ENCODE measurements at regions not wholly inside any gene's neighbourhood (a gene's known extent, or its start where the extent isn't known, plus 50 kb on each side); places are given as distances from the start of the nearest gene placed in this dataset.

DNA sequence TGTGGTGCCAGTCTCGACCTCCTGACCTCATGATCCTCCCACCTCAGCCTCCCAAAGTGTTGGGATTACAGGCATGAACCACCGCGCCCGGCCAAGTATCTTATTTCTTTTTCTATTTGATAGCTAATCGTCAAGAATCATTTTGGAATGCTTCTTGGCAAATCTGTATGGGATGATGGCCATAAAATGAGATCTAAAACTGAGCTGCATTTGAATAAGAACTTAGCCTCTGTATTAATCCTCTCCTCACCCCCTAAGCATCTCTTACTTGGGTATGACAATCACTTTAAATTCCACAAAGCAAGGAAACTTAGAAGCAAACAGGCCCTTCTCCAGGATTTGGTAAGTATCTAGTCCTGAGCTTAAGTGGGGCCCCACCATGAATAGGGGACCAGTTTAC, 108.9 kb upstream of the BTBD3 start:
- DNase-seq (ENCODE audit: low spot score), result peak; percentile 82

DNA sequence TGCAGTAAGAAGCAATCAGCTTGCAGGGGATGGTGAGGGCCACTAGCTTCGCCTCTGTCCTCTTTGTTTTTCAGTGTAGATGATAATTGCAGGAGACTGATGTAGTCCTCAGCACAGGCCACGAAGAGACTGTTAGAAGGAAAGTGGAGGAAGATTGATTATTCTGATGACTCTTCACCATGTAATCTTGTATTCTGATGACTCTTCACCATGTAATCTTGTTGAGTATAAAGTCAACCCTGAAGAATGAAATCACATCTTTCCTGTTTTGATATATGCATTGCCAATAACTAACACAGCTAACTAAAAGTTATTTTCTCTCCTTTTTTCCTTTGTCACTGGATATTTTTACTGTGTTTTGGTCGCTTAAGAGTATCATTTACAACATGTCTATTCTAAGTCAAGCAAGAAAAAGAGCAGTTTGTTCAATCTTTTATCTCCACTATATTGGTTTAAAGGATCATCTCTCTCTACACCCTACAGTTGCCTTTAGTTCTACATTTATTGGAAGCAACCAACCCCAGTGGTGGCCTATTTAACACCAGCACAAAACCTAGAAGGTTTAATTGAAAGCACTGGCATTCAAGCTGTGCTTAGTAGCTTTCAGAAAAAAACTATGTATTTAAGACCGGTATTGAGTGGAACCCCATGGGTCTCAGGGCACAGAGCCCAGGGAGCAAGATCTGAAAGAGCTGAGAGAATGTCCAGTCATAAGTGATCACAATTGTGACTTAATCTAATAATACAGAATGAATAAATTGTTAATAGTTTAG, 107.2 kb upstream of the BTBD3 start:
- no peak for DNase-seq (ENCODE audit: low spot score)

DNA sequence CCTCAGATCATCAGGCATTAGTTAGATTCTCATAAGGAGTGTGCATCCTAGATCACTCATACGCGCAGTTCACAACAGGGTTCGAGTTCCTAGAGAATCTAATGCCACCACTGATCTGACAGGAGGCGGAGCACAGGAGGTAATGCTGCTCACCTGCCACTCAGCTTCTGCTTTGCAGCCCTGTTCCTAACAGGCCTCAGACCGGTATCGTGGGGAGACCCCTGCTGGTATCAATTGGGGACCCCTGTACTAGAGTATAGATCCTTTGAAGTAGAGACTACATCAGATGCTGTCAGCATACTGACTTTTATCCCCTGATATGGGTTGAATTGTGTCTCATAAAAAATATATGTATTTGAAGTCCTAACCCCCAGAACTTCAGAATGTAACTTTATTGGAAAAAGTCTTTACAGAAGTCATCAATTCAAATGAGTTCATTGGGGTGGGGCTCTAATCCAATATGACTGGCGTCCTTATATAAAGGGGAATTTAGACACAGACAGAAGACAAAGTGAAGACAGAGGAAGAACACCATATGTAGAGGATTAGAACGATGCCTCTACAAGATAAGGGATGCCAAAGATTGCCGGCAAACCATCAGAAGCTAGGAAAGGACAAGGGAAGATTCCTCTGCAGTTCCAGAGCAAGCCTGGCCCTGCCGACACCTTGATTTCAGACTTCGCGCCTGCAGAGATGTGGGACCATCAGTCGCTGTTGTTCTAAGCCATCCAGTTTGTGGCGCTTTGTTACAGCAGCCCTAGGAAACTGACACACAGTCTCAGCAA, 104.4 kb upstream of the BTBD3 start:
- DNase-seq (ENCODE audit: low spot score), result no peak

DNA sequence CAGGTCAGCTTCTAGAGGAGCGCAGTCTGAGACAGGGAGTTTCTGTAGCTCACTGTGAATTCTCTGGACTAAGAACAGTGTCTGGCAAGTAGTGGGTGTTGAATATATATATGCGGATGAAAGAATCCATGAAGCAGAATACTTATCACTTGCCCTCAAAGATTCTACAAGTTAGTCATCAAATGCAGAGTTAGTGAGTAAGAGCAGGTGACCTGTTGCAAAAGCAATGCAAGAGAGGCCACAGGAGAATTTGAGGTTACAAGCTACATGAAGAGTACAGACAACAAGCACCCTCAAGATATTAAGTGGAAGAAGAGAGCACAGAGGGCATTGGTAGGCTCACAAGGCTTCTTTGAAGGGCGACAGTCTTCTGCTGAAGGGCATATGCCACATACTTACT, 103.4 kb upstream of the BTBD3 start:
- DNase-seq (ENCODE audit: low spot score), result no peak

DNA sequence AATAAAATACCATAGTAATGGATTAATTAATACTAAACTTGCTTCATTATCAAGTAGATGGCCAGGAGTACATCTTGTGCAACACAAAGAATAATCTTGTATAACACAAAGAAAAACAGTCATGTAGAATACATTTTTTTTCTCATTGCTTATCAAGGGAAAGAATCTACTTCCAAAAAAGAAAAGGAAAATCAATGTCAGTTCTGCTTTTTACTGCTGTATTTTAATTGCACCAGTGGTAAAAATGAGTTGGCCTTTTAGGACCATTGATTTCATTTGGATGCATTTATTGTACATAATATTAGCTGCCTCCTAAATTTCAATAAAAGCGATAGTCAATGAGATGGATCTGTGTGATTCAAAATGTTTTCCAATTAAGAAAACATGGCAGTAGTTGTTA, 96.9 kb upstream of the BTBD3 start:
- no peak for DNase-seq (ENCODE audit: low spot score)

DNA sequence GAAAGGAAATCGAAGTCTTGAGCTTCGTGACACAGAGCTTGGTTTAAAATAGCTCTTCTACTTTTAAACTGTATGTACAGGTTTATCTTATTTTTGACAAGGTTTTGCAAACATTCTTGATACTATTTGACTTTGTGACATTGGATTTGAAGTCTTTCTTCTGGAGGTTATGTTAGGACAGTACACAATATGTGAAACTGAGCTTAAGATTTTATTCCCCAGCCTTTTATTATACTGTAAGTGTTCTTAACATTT, 95.2 kb upstream of the BTBD3 start:
- no peak for DNase-seq (ENCODE audit: low spot score)

DNA sequence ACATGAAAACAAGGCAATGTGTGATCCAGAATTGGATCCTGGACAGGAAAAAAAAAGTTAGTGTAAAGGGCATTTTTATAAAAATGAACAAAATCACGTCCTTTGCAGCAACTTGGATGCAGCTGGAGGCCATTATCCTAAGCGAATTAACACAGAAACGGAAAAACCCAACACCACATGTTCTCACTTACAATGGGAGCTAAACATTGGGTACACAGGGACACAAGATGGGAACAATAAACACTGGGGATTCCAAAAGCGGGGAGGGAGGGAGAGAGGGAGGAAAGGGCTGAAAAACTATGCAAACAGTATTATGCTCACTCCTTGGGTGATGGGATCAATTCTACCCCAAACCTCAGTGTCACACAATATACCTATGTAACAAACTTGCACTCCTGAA, 91.4 kb upstream of the BTBD3 start:
- no peak for DNase-seq (ENCODE audit: low spot score)

DNA sequence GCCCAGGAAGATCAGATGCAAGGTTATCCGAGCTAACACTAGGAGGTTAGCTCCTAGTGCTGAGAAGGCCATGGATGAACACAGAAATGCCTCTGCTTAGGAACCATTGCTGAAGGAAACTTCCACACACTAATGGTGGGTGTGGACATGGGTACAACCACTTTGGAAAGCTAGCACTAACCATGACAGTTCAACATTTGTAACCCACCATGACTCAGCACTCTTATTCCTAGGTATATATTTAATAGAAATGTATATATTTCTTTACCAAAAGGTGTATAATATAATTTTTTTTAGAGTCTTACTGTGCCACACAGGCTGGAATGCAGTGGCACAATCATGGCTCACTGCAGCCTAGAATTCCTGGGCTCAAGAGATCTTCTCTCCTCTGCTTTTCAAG, 85.3 kb upstream of the BTBD3 start:
- DNase-seq (ENCODE audit: low spot score), result no peak

DNA sequence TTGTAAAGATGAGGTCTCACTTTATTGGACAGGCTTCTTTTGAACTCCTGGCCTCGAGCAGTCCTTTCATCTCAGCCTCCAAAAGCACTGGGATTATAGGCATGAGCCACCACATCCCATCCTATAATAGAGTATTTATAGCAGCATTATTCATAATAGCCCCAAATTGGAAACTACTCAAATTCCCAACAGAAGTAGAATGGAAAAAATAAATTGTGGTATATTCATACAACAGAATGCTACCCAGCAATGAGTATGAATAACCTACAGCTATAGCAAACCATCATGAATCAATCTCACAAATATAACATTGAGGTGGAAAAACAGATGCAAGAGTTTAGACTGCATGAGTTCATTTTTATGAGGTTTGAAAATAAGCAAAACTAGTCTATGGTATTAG, 84.8 kb upstream of the BTBD3 start:
- DNase-seq (ENCODE audit: low spot score), result peak; percentile 18

DNA sequence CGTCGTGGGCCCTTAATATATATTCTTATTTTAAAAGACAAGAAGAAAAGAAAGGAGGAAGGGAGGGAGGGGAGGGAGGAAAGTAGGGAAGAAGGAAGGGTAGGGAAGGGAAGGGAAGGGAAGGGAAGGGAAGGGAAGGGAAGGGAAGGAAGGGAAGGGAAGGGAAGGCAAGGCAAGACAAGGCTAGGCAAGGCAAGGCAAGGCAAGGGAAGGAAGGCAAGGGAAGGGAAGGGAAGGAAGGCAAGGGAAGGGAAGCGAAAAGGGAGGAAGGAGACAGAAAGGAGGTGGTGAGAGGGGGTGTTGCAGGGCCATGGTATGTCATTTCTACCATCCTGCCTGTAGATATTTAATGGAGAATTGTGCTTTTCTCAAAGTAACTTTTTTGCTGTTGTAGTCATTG, 83.9 kb upstream of the BTBD3 start:
- DNase-seq (ENCODE audit: low spot score), result no peak

DNA sequence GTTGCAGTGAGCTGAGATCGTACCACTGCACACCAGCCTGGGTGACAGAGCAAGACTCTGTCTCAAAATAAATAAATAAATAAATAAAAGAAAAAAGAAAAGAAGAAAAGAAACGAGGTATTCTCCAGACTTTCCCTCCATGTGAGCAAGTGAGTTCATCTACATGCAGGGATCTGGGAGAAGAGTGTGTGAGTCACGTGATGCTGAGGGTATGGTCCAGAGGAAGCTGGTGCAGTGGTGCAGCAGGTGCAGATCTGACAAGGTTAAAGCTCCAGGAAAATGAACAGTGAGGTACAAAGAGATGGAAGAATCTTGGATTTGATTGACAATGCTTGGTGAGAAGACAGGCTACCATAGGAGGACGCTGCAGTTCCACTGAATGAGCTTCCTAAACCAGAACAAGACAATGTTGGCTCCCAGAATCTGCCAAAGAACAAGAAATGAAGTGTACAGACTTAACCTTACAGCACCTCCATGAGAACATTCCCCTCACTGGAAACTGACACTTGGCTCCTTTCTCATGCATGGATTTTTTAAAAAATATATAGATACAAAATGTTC, 79.5 kb upstream of the BTBD3 start:
- no peak for DNase-seq (ENCODE audit: low spot score)

DNA sequence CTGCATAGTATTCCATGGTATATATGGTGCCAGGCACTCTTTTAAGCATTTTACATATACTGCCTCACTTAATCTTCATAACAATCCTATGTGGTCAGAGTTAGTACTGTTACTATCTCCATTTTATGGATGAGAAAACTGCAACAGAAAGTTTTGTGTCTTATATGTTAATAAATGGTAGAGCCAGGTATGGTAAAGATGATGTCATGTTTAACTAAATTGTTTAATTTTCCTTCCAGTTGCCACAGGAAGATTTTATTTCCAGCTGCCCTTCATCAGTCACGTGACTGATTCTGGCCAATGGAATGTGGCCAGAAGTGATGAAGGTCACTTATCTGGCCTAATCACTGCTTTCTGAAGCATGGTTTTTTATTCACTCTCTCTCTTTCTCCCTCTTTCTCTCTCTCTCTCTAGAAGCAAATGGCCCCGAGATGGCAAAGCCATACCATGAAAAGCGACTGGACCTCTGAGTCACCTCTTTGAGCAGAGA, 75.7 kb upstream of the BTBD3 start:
- DNase-seq (ENCODE audit: low spot score), result no peak

DNA sequence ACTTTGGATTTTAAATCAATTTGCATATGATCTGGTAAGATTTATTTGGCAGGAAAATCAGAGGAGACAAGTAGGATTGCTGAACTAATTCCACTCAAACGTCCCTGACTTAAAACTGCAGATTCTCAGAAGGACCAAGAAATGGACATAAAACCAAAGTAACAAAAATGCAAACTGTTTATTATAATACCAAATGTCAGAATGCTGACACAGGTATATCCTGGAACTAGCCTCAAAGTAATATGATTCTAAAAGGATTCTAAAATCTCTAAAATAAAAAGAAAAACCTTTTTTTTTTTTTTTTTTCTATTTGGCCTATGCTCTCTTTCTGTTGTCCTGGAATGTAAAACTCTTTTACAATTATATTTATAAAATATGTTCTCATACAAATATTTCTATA, 74.4 kb upstream of the BTBD3 start:
- DNase-seq (ENCODE audit: low spot score), result no peak

DNA sequence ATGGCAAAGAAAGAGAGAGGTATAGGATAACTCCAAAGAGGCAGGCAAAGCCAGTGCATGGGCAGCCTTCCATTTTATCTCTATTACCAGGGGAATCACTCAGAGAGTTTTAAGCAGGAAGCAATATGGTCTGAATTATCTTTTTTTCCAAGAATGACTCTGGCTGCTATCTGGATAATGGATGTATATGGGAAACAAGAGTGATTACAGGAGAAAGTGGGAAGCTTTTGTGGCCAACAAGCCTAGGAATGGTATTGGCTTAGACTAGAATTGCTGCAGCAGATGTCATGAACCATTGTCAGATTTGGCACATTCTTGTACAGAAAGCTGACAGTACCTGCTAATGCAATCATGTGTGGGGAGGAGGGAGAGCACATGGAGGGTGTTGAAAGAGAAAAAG, 73.0 kb upstream of the BTBD3 start:
- no peak for DNase-seq (ENCODE audit: low spot score)

DNA sequence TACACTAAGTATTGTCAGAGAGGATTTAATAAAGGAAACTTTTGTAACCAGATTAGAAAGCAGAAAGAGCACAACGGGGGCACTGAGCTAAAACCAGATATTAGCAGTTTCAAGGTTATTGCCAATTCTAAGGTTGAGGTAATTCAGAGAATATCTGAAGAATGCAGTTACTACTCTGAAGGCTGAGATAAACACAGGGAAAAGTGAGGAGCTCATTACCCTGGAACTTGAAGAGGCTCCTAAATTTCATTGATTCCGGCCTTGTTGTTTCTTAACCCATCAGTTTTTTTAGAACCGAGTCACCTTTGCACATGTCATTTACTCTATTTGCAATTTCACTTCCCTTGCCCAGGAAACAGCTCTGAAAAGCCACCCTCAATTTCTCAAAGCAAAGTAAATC, 72.4 kb upstream of the BTBD3 start:
- DNase-seq (ENCODE audit: low spot score), result no peak

DNA sequence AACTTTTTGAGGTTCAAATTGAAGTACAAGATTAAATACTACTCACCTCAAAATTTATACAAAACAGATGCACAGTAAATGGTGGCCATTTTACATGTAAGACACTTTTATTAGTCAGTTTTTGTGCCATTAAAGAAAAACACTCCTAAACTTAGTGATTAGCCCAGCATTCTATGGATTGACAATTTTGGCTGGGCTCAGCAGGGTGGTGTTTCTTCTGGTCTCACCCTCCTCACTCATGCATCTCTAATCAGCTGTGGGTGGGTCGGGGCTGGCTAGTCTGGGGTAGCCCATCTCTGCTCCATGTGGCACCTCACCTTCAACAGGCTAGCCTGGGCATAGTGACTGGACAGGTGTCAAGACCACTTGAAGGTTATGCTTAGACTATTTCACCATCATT, 71.6 kb upstream of the BTBD3 start:
- no peak for DNase-seq (ENCODE audit: low spot score)

DNA sequence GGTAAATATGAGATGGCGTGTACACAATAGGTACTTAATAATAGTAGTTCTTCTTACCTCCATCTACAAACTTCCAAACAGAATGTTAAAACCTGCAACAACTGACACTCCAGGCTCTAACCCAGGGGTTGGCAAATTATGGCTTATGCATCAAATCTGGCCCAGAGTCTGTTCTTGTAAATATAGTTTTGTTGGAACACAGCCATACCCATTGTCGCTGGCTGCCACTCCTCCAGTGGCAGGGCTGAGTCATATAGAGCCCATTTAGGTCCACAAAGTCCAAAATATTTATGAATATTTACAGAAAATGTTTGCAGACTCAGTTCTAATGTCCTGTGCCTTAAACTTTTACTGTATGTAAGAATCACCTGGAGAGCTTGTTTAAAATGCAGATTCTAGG, 69.9 kb upstream of the BTBD3 start:
- DNase-seq (ENCODE audit: low spot score), result no peak

DNA sequence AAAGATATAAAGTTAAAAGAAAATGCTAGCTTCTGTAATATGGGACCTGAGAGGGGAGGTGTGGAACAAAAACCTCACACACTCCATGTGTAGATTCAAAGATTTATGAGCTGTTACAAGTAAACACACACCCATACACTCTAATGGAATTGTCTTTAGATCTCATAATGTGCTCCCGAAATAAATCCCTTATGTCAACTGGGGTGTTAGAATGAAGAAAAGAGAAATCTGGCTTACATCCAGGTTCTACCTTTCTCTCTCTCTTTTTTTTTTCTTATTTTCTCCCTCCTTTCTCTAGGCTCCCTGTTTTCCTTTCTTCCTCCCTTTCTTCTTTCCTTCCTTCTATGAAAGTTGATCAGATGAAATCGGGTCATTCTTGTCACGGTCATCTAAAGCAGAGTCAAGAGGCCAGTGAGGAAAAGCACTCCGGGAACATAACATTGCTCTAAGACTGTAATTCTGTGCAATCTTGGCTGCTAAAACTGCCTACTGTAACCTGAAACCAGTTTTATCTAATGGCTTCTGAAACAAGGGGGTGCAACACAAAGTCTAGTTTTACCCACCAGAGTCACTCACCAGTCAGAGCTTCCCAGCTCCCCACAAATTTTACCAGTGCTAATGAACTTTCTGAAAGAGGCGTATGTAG, 68.3 kb upstream of the BTBD3 start:
- DNase-seq (ENCODE audit: low spot score), result no peak

DNA sequence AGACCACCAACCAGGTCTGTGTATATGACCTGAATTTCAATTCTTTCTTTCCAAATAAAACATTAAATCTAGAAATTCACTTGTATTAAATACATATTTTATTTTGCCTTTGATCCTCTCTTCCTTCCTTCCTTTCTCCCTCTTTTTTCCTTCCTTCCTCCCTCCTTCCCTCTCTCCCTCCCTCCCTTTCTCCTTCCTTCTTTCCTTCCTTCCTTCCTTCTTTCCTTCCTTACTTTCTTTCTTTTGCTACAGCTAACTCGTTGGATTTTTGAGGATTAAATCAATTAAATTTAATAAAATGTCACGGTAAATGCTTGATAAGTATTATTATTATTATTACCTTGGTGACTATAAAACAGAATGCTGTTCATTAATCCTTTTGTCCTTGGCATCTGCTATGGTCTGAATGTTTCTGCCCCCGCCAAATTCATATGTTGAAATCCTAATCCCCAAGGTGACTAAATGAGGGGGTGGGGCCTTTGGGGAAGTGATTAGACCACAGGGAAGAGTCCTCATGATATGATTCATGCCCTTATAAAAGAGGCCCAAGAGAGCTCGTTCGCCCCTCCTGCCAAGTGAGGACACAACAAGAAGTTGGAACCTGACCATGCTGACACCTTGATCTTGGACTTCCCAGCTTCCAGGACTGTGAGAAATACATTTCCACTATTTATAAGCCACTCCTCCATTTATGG, 67.6 kb upstream of the BTBD3 start:
- DNase-seq (ENCODE audit: low spot score), result no peak

DNA sequence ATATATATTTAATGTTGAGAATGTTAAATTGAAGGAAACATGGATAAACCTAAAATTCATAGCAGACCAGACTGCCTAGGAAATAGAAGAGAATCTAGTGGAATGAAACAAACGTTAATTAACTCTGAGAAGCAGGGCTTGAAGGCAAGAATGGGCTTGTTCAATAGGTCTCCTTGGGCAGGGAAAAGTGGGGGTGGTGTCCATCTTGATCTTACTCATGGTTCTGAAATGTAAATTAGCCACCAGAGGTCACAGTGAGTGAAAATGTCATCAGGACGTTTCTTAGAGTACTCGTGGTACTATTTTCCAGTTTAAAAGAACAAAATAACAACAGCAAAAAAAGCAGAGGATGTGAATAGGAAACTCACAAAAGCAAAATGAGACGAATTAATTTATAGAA, 66.8 kb upstream of the BTBD3 start:
- no peak for DNase-seq (ENCODE audit: low spot score)

DNA sequence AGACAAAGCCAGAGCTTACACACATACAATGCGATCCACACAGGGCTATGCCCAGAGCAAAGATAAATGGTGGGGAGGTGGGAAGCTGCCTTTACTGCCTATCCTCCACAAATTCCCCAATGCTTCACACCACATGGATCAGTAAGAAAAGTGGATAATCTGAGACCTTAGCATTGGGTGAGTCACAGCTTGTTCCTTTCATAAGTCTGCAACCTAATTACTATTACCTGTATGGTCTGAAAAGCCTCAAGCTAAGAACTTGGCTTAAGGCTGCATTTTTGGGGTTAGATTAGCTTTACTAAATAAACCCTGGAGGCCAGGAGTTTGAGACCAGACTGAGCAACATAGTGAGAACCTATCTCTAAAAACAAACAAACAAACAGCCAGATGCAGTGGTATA, 66.0 kb upstream of the BTBD3 start:
- no peak for DNase-seq (ENCODE audit: low spot score)

DNA sequence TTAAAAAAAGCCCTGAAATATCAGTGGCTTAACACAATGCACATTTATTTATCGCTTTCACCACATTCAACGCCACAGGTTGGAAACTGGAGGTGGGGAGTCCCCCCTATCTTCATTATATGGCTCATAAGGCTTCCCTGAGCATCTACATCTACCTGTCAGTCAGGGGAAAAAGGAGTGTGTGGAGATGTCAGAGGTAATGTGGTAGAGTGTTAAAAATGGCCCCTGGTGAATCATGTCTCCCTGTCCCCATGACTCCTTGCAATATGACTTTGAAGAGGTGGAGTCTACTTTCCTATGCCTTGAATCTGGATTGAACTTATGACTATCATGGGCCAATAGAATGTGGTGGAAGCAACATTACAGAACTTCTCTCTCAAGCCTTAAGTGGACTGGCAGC, 65.5 kb upstream of the BTBD3 start:
- no peak for DNase-seq (ENCODE audit: low spot score)
